OCI-LY1 (cell line): ENCODE measurements at regions not wholly inside any gene's neighbourhood (a gene's known extent, or its start where the extent isn't known, plus 50 kb on each side); places are given as distances from the start of the nearest gene placed in this dataset.

Source experiments
- H2AFZ ChIP-seq: fragments of 200-600 bp; sonication (generic), shearing (Covaris generic); 2 replicates; pipeline ENCODE4 v1.6.0; 2014; ENCODE audit warnings: antibody characterized with exemption, mild to moderate bottlenecking, low read length
- H3F3A ChIP-seq: fragments of 200-600 bp; sonication (generic), shearing (Covaris generic); 2 replicates; pipeline ENCODE4 v1.6.0; 2014; ENCODE audit warnings: mild to moderate bottlenecking, antibody characterized with exemption, low read length, moderate library complexity; ENCODE audit not compliant: insufficient read depth
- H3K27ac ChIP-seq: fragments of 200-600 bp; sonication (generic); 2 replicates; pipeline ENCODE4 v1.5.1; 2014; ENCODE audit warnings: low read length, mixed run types, mild to moderate bottlenecking, low read depth; ENCODE audit not compliant: poor library complexity, severe bottlenecking
- H3K27me3 ChIP-seq: fragments of 200-600 bp; sonication (generic); 2 replicates; pipeline ENCODE4 v1.6.0; 2014; ENCODE audit warnings: antibody characterized with exemption, mild to moderate bottlenecking, low read length, moderate library complexity; ENCODE audit not compliant: insufficient read depth
- H3K36me3 ChIP-seq: fragments of 200-600 bp; sonication (generic); 2 replicates; pipeline ENCODE4 v1.6.1; 2014; ENCODE audit warnings: mild to moderate bottlenecking, antibody characterized with exemption, low read length, moderate library complexity, mixed read lengths; ENCODE audit not compliant: insufficient read depth
- H3K4me1 ChIP-seq: fragments of 200-600 bp; sonication (generic); 2 replicates; pipeline ENCODE4 v1.5.1; 2014; ENCODE audit warnings: mild to moderate bottlenecking, low read length, moderate library complexity; ENCODE audit not compliant: insufficient read depth, severe bottlenecking
- H3K4me2 ChIP-seq: fragments of 200-600 bp; sonication (generic), shearing (Covaris generic); 2 replicates; pipeline ENCODE4 v1.6.1; 2014; ENCODE audit warnings: low read length
- H3K4me3 ChIP-seq: fragments of 200-600 bp; sonication (generic); 2 replicates; pipeline ENCODE4 v1.5.1; 2014; ENCODE audit warnings: low read length, low read depth, mild to moderate bottlenecking, mixed read lengths; ENCODE audit not compliant: poor library complexity, severe bottlenecking
- H3K79me2 ChIP-seq: fragments of 200-600 bp; shearing (Covaris generic); 2 replicates; pipeline ENCODE4 v1.6.1; 2016; ENCODE audit warnings: mixed run types, low read length, mixed read lengths; ENCODE audit not compliant: insufficient read depth
- H3K9ac ChIP-seq: fragments of 200-600 bp; sonication (generic), shearing (Covaris generic); 2 replicates; pipeline ENCODE4 v1.6.1; 2014; ENCODE audit warnings: mild to moderate bottlenecking, low read length, mixed read lengths
- H3K9me2 ChIP-seq: fragments of 200-600 bp; sonication (generic), shearing (Covaris generic); 2 replicates; pipeline ENCODE4 v1.6.1; 2014; ENCODE audit warnings: low read depth, mild to moderate bottlenecking, low read length, mixed read lengths
- H3K9me3 ChIP-seq: fragments of 200-600 bp; shearing (Covaris generic); 2 replicates; pipeline ENCODE4 v1.6.1; 2014; ENCODE audit warnings: low read length, mixed read lengths
- H4K20me1 ChIP-seq: fragments of 200-600 bp; sonication (generic), shearing (Covaris generic); 2 replicates; pipeline ENCODE4 v1.6.0; 2016; ENCODE audit warnings: mild to moderate bottlenecking, low read length; ENCODE audit not compliant: insufficient read depth
- EZH2 ChIP-seq: fragments of 200-600 bp; sonication (generic), shearing (Covaris generic); IDR thresholded peaks from 2 replicates; pipeline ENCODE4 v1.8.0; 2017; ENCODE audit warnings: borderline replicate concordance, mixed run types, mild to moderate bottlenecking, antibody characterized with exemption, low read length, moderate library complexity, mixed read lengths
- TF ChIP-seq, protein P1 (sequence below): fragments of 200-600 bp; sonication (generic), shearing (Covaris generic); IDR thresholded peaks from 2 replicates; pipeline ENCODE4 v1.5.1; 2017; ENCODE audit warnings: mild to moderate bottlenecking, antibody characterized with exemption, low read length, moderate library complexity, mixed read lengths

DNA sequence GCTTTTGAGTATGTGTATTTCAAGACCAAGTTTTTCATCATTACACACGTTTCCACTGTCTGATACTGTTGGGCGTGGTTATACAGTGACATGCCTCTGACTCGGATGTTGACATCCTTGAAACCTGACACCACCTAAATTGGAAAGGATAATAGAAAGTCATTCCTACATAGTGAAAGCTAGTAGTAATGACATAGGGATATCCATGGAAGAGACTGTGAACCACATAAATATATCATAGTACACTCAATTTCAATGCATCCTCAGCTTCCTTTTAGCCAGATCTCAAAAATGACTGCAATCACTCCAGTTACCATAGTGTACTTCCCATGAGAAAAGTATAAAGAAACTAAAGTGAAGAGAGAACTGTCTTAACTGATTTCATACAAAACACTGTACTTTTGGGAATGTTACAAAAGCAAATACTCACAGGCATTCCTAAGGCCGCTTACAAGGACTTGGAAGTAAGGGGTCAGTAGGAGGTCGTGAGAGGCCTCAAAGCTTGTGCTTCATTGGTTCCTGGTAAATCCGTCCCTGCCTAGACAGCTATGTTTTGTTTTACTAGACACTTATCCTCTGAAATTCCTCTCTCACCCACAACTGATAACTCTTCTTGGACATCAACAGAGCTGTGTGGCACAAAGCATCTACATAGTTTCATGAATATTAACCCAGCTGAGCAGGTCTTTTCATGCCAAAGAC is 71.8 kb upstream of the VWDE start:
- H3K4me3 ChIP-seq = no peak overlapping the region
- no peaks in the 10 kb centered on the region for H3K27me3 ChIP-seq
- H3K27ac ChIP-seq = no peak overlapping the region
- no peak overlapping the region for H3K9ac ChIP-seq
- no peaks in the 10 kb centered on the region for H3K4me1 ChIP-seq
- no peaks in the 10 kb centered on the region for H3K9me2 ChIP-seq
- no peaks in the 10 kb centered on the region for H3F3A ChIP-seq
- H3K36me3 ChIP-seq = no peaks in the 10 kb centered on the region
- no peak overlapping the region for H3K4me2 ChIP-seq
- H3K79me2 ChIP-seq = no peaks in the 10 kb centered on the region
- no peaks in the 10 kb centered on the region for H3K9me3 ChIP-seq
- no peak for TF ChIP-seq EZH2
- TF ChIP-seq, protein P1, sequence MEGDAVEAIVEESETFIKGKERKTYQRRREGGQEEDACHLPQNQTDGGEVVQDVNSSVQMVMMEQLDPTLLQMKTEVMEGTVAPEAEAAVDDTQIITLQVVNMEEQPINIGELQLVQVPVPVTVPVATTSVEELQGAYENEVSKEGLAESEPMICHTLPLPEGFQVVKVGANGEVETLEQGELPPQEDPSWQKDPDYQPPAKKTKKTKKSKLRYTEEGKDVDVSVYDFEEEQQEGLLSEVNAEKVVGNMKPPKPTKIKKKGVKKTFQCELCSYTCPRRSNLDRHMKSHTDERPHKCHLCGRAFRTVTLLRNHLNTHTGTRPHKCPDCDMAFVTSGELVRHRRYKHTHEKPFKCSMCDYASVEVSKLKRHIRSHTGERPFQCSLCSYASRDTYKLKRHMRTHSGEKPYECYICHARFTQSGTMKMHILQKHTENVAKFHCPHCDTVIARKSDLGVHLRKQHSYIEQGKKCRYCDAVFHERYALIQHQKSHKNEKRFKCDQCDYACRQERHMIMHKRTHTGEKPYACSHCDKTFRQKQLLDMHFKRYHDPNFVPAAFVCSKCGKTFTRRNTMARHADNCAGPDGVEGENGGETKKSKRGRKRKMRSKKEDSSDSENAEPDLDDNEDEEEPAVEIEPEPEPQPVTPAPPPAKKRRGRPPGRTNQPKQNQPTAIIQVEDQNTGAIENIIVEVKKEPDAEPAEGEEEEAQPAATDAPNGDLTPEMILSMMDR = no peak
- no peaks in the 10 kb centered on the region for H4K20me1 ChIP-seq
- H2AFZ ChIP-seq = no peak overlapping the region

DNA sequence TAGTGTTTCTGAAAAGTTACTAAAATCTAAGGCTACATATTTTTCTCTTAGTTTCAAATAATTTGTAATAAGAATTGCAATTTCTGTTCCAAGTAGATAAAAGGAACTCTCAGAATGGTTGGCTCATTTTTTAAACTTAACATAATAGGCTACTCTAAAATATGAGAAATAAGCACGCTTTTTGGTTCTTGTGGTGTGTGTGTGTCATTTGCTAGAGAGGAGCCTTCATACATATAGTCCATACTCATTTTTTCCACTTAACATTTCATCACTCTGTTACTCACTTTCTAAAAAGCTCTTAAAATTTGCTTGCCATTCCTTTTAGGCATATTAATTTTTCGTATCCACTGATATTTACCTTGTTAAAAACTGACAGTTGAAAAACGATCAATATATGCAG is 74.0 kb upstream of the VWDE start:
- Histone ChIP-seq H4K20me1 (no peaks in the 10 kb centered on the region), H3K9ac (no peak overlapping the region), H3K27me3 (no peaks in the 10 kb centered on the region), H3K79me2 (no peaks in the 10 kb centered on the region), H3K9me3 (no peaks in the 10 kb centered on the region), H3K4me1 (no peaks in the 10 kb centered on the region), H2AFZ (no peak overlapping the region), H3K4me2 (no peak overlapping the region), H3K9me2 (no peaks in the 10 kb centered on the region), H3K27ac (no peak overlapping the region), H3K36me3 (no peaks in the 10 kb centered on the region), H3F3A (no peaks in the 10 kb centered on the region), H3K4me3 (no peak overlapping the region)
- TF ChIP-seq, protein P1 = no peak
- no peak for TF ChIP-seq EZH2

DNA sequence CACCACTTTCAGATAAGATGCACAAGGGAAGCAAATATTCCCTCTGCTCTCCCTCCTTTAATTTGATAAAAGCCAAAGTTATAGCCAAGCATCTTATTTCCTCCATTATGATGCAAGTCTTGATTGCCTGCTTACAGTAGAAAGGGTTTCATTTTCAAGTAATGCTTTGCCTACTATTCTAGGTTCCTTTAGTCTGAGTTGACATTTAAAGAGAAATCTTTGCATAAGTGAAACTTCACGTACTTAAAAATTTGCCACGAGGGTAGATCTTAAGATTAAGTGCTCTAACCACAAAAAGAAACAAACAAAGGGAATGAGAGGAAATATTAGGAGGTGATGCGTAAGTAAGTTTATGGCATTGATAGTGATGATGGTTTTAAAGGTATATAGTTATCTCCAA is 78.1 kb upstream of the VWDE start:
- Histone ChIP-seq H3K27ac (no peak overlapping the region), H2AFZ (no peak overlapping the region), H3K36me3 (no peaks in the 10 kb centered on the region), H3K27me3 (no peaks in the 10 kb centered on the region), H3K79me2 (no peaks in the 10 kb centered on the region), H3K4me1 (no peaks in the 10 kb centered on the region), H3K9ac (no peak overlapping the region), H3K4me3 (no peak overlapping the region), H3K9me2 (no peaks in the 10 kb centered on the region), H4K20me1 (no peaks in the 10 kb centered on the region), H3K4me2 (no peak overlapping the region), H3F3A (no peaks in the 10 kb centered on the region), H3K9me3 (no peaks in the 10 kb centered on the region)
- TF ChIP-seq, protein P1 = no peak
- TF ChIP-seq EZH2 = no peak
